GM21529 (cell line): ENCODE measurements at regions not wholly inside any gene's neighbourhood (a gene's known extent, or its start where the extent isn't known, plus 50 kb on each side); places are given as distances from the start of the nearest gene placed in this dataset.

Experiments
- ATAC-seq: cut with Tn5 transposase; IDR thresholded peaks from one replicate; pipeline ENCODE4 v1.9.1; 2021; ENCODE audit not compliant: unreplicated experiment

DNA sequence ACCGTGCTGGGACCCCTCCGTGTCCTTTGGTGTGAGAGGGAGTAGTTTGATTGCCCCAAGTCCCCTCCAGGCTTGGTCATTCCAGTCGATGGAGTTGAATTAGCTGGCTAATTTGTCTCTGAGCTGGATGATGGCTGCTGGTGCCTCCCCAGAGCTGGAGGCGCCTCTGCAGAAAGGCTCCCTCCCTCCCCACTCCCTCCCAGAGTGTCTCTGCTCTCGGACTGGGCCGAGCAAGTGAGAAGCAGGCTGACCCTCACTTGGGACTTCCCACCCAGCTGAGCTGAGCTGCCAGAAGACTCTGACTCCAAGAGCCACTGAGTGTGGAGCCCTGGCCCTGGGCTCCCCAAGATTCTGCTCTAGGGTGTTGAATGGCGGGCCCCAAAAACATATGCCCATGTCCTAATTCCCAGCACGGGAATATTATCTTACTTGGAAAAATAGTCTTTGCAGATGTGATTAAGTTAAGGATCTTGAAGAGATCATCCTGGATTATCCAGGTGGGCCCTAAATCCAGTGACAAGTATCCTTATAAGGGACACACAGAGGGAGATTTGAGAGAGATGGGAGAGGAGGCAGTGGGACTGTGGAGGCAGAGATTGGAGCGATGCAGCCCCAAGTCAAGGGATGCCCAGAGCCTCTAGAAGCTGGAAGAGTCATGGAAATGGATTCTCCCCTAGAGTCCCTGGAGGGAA is 60.7 kb upstream of the TLE3 start:
- ATAC-seq = no peak

DNA sequence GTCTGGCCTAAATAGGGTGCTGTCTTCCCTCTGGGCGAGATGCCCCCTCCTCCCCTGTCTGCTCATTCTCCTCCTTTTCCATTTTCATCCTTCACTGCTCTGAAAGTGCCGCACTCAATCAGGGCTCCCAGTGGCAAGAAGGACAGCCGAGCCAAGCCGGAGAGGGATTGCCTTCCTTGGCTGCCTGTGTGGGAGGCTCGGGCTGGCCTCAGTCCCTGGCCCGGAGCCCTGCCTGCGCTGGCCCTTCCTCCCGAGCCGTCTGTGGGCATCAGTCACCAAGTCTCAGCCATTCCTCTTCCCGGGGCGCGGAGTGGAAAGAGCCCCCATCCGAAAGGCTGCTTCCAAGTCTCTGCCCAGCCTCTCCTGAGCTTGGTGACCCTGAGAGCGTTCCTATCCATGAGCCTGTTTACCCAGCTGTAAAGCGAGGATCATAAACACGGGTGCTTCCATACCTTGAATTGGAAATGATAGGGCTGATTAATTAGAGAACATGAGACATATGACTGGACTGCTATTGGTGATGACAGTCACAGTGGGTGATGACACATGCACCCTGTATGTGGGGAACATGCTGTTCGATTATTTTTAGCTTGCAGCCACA is 59.1 kb upstream of the TLE3 start:
- ATAC-seq = no peak

DNA sequence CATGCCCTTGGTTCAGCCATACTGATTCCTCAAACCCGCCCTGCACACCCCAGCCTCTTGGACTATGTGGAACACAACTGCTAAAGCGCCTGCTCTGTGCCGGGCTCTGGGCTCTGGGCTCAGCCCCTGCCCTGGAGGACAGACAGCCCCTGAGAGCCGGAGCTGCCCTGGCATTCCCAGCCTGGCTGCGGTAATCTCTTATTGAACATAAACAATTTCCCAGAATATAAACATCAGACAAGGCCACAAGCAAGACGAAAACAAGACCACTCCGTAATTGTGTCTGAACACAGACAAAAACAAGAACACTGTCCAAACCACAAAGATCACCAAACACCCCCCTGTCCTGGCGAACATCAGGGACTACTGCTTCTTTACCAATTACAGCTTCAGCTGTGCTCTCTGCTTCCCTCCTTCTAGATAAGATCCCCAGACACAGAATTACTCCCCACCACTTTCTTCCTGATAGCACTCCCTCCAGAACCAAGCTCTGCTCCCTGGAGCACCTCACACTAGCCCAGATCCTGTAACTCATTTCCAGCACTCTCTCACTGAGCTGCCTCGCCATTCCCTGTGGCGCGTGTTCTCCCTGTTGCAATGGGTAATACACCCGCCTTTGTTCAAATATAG is 57.1 kb upstream of the TLE3 start:
- no peak for ATAC-seq

DNA sequence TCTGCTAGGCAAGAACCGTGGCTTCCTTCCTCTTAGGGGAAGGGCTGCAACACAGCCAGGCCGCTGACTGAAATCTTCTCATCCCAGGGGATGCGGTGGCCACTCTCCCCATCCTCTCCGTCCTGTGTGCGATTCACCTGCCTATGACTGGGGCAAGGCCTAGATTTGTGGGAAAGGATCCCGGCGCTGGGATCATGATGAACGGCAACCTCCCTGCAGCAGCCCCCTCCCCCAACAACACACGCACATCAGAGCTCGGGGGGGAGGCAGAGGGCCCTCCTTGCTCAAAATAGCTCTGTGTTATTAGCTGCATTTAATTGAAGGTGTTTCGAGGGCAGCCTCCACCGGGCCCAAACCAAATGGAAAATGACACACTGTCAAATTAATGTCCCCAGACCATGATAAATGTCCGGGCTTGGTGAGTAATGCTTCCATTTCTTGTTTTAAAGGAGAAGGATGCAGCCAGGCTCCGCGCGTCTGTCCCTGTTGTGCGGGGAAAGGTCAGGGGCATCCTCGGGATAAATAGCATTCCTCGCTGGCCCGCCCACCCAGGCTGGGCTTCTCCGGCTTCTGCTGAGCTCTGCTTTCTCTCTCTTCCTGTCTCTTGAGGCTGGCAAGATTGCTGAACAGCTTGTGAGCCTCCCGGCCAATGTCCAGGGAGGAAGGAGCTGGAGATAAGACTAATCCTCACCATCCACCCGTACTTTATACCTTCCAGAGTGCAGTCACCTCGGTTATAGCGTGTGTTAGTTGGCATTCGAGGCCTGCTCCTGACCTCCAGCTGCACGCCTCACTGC is 56.4 kb upstream of the TLE3 start:
- ATAC-seq = no peak

DNA sequence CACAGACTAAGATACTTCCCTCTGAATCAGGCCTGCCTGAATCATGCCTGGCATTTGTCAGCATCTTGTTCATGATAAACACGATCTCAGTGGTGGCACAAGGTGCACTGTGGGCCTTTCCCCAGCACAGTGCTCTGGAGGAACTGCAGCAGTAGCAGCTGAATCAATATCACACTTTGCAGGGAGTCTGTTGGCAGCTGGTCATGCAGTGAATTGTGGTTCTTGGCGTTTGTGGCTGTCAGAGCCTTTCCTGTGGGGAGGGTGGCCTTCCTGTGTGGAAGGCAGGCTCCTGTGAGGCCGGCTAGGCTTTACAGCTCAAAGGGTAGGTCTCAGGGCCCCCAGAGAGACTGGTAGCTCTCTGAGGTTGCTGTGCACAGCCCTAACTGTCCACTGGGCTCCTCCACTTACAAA is 54.4 kb upstream of the TLE3 start:
- ATAC-seq = no peak

DNA sequence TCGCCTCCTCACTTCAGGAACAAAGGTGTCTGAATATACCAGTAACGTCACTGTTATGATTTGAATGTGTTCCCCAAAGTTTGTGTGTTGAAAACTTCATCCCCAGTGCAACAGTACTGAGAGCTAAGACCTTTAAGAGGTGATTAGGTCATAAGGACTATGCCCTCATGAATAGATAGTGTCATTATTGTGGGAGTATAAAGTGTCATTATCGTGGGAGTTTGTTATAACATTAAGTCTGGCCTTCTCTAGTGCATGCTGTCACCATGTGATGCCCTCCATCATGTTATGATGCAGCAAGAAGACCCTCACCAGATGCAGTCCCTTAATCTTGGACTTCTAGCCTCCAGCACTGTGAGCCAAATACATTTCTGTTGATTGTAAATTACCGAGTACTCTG is 53.7 kb upstream of the TLE3 start:
- no peak for ATAC-seq

DNA sequence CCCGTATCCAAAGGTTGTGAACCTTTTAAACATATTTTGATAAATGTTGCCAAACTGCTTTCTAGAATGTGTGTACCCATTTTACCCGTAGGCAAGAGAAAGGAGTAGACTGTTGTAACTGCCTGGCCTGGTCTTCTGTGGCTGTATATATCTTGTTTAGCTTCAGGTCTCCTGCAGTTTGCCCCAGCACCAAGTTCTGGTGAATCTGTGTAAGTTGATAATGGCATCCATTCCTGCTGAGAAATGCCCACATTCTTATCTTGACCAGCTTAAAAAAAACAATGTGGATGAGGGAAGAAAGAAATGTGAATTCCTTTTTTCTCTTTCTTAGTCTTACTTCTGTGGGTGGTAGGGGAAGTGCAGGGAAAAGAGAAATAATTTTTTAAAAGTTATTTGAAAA is 53.3 kb upstream of the TLE3 start:
- ATAC-seq = no peak

DNA sequence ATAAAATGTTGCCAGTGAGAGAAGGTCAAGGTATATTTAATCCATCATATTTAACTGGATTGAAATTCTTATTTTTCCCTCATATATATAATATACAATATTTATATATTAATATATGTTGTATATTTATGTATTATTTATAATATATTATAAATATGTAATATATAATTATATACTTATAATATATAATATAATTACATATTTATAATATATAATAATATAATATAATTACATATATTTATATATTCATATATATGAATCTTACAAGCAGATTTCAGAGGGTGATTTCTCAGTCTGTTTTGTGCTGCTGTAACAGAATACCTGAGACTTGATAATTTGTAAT is 52.7 kb upstream of the TLE3 start:
- ATAC-seq = no peak

DNA sequence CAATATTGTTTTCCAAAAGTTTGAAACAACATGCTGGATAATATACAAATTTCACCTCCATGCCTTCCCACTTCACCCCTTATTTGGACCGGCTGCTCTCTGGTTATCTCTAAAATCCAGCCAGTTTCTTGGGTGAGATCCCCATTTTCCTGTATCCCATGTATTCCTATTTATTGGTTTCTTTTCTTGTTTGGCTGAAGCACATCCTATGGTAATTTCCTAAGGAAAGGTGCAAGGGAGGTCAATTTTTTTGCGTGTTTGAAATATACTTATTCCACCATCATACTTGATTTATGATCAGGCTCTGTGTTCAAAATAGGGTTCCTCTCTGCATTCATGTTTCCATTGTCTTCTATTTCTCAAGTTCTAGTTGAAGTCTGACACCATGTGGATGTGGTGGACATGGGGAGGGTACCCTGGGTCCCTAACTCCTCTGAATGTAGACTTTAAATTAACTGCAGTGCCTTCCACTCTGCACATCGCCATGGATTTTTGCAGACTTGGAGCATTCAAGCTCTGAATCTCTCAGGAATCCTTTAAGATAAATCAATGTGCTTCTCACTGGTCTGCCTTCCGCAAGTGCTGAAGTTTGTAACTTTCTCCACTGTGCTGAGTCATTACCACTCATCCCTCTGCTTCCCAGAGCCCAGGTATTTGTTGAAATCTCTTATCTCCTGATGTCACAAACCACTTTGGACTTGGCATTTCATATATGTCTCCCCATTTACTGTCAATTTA is 52.1 kb upstream of the TLE3 start:
- no peak for ATAC-seq

DNA sequence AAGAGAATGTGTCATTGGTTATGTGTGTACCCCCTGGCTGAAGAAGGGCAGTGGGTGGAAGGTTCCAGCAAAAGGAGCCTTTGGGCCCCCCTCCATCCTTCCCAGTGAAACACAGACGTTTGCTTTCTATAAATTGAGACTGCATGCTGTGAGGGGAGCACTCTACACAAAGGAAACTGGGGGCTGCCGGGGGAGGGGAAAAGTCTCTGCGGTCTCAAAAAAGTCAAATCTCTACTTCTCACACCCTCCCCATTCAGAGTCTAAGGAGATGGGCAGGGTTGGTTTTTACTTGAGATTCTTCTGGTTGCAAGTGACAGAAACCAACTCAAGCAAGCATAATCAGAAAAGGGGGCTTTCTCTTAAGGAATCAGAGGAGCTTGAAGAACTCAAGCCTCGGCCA is 50.1 kb upstream of the TLE3 start:
- no peak for ATAC-seq
